ENCODE measurements at regions not wholly inside any gene's neighbourhood (a gene's known extent, or its start where the extent isn't known, plus 50 kb on each side); places are given as distances from the start of the nearest gene placed in this dataset.

GRCh38 chr2:242052421-242052820, 182.9 kb downstream of the RTP5 start:
- no peak overlapping the region for H3K4me3 ChIP-seq
- no peaks in the 10 kb centered on the region for H3K36me3 ChIP-seq (ENCODE audit: low read depth)
- no peaks in the 10 kb centered on the region for H3K9me2 ChIP-seq (ENCODE audit: insufficient read depth)
- no peaks in the 10 kb centered on the region for H3K9me3 ChIP-seq (ENCODE audit: low read depth)
- in situ Hi-C loops (cut with MboI) = no loop called here
- H2AFZ ChIP-seq = no peak overlapping the region
- no peaks in the 10 kb centered on the region for H3K4me1 ChIP-seq (ENCODE audit: insufficient read depth)
- H3K9ac ChIP-seq = no peak overlapping the region
- H3K27me3 ChIP-seq (replicated peaks; ENCODE audit: insufficient read depth) = peaks cover 34% of the 10 kb centered on the region
- no peak overlapping the region for H3K27ac ChIP-seq
- H3K4me2 ChIP-seq (ENCODE audit: unreplicated experiment) = no peak overlapping the region
- no peaks in the 10 kb centered on the region for H4K20me1 ChIP-seq (ENCODE audit: insufficient read depth)
- 59 to 68% methylated on average over 10 of the region's 10 CpGs for WGBS, 2 experiments (ENCODE audit: low coverage in 1 of 2, low lambda C conversion rate in 2 of 2, missing lambda C conversion rate in 2 of 2)
- no peaks in the 10 kb centered on the region for H3F3A ChIP-seq (ENCODE audit: insufficient read depth)
- no peak for DNase-seq
- H3K79me2 ChIP-seq (ENCODE audit: insufficient read depth) = no peaks in the 10 kb centered on the region
- TF ChIP-seq EZH2 (IDR thresholded peaks at IDR 0.05; ENCODE audit: insufficient read depth, poor library complexity, severe bottlenecking) (no peak), EZH2phosphoT487 (IDR thresholded peaks at IDR 0.05; ENCODE audit: insufficient read depth, low read depth) (no peak)

- in situ Hi-C loops (cut with MboI) = no loop called here
- 45 to 47% methylated on average over 12 of the region's 12 CpGs for WGBS, 2 experiments (ENCODE audit: low coverage in 1 of 2, low lambda C conversion rate in 2 of 2, missing lambda C conversion rate in 2 of 2)
- Histone ChIP-seq H3F3A (ENCODE audit: insufficient read depth) (no peaks in the 10 kb centered on the region), H3K27me3 (replicated peaks; ENCODE audit: insufficient read depth) (peaks cover 19% of the 10 kb centered on the region), H3K4me2 (ENCODE audit: unreplicated experiment) (no peak overlapping the region), H3K9ac (no peak overlapping the region), H3K27ac (no peak overlapping the region), H3K36me3 (ENCODE audit: low read depth) (no peaks in the 10 kb centered on the region), H4K20me1 (ENCODE audit: insufficient read depth) (no peaks in the 10 kb centered on the region), H3K4me1 (ENCODE audit: insufficient read depth) (no peaks in the 10 kb centered on the region), H3K9me2 (ENCODE audit: insufficient read depth) (no peaks in the 10 kb centered on the region), H3K9me3 (ENCODE audit: low read depth) (no peaks in the 10 kb centered on the region), H3K4me3 (no peak overlapping the region), H2AFZ (no peak overlapping the region), H3K79me2 (ENCODE audit: insufficient read depth) (no peaks in the 10 kb centered on the region)
- DNase-seq = no peak
- TF ChIP-seq EZH2 (IDR thresholded peaks at IDR 0.05; ENCODE audit: insufficient read depth, poor library complexity, severe bottlenecking) (no peak), EZH2phosphoT487 (IDR thresholded peaks at IDR 0.05; ENCODE audit: insufficient read depth, low read depth) (no peak)
Observed at GRCh38 chr2:242053921-242054320, 184.4 kb downstream of the RTP5 start.

GRCh38 chr2:242054406-242054805, 184.9 kb downstream of the RTP5 start:
- Histone ChIP-seq H3K27me3 (replicated peaks; ENCODE audit: insufficient read depth) (peaks cover 14% of the 10 kb centered on the region), H3K4me1 (ENCODE audit: insufficient read depth) (no peaks in the 10 kb centered on the region), H3K9me3 (ENCODE audit: low read depth) (no peaks in the 10 kb centered on the region), H3K4me3 (no peak overlapping the region), H2AFZ (no peak overlapping the region), H3K4me2 (ENCODE audit: unreplicated experiment) (no peak overlapping the region), H3K9me2 (ENCODE audit: insufficient read depth) (no peaks in the 10 kb centered on the region), H3K27ac (no peak overlapping the region), H3F3A (ENCODE audit: insufficient read depth) (0 out of 2 replicates have a peak, but pooled peaks cover 3% of the 10 kb centered on the region), H3K9ac (no peak overlapping the region), H4K20me1 (ENCODE audit: insufficient read depth) (no peaks in the 10 kb centered on the region), H3K36me3 (ENCODE audit: low read depth) (no peaks in the 10 kb centered on the region), H3K79me2 (ENCODE audit: insufficient read depth) (no peaks in the 10 kb centered on the region)
- in situ Hi-C loops (cut with MboI) = no loop called here
- no peak for TF ChIP-seq EZH2phosphoT487 (IDR thresholded peaks at IDR 0.05; ENCODE audit: insufficient read depth, low read depth)
- TF ChIP-seq EZH2 (IDR thresholded peaks at IDR 0.05; ENCODE audit: insufficient read depth, poor library complexity, severe bottlenecking) = no peak
- WGBS, 2 experiments (ENCODE audit: low coverage in 1 of 2, low lambda C conversion rate in 2 of 2, missing lambda C conversion rate in 2 of 2) = 60% methylated on average over 6 of the region's 6 CpGs
- DNase-seq = no peak

- no peak overlapping the region for H3K4me2 ChIP-seq (ENCODE audit: unreplicated experiment)
- in situ Hi-C loops (cut with MboI) = no loop called here
- no peaks in the 10 kb centered on the region for H4K20me1 ChIP-seq (ENCODE audit: insufficient read depth)
- no peak overlapping the region for H3K27ac ChIP-seq
- H2AFZ ChIP-seq = no peak overlapping the region
- DNase-seq = no peak
- no peak for TF ChIP-seq EZH2 (IDR thresholded peaks at IDR 0.05; ENCODE audit: insufficient read depth, poor library complexity, severe bottlenecking)
- TF ChIP-seq EZH2phosphoT487 (IDR thresholded peaks at IDR 0.05; ENCODE audit: insufficient read depth, low read depth) = no peak
- WGBS, 2 experiments (ENCODE audit: low coverage in 1 of 2, low lambda C conversion rate in 2 of 2, missing lambda C conversion rate in 2 of 2) = 78 to 79% methylated on average over 29 to 39 of the region's 39 CpGs
- H3K9me2 ChIP-seq (ENCODE audit: insufficient read depth) = no peaks in the 10 kb centered on the region
- peaks cover 1% of the 10 kb centered on the region; the same call in 1 of the 2 replicates for H3K4me1 ChIP-seq (ENCODE audit: insufficient read depth)
- H3K9ac ChIP-seq = no peak overlapping the region
- H3K79me2 ChIP-seq (ENCODE audit: insufficient read depth) = no peaks in the 10 kb centered on the region
- no peaks in the 10 kb centered on the region for H3K9me3 ChIP-seq (ENCODE audit: low read depth)
- peaks cover 10% of the 10 kb centered on the region for H3K27me3 ChIP-seq (replicated peaks; ENCODE audit: insufficient read depth)
- H3K36me3 ChIP-seq (ENCODE audit: low read depth) = no peaks in the 10 kb centered on the region
- H3K4me3 ChIP-seq = no peak overlapping the region
- H3F3A ChIP-seq (ENCODE audit: insufficient read depth) = peaks cover 10% of the 10 kb centered on the region; the same call in 1 of the 2 replicates
Observed at GRCh38 chr2:242054881-242055801, 185.6 kb downstream of the RTP5 start.

Data from GM23248 (cell line).